Mucosa of descending colon (tissue), 3 donors: ENCODE measurements at regions not wholly inside any gene's neighbourhood (a gene's known extent, or its start where the extent isn't known, plus 50 kb on each side); places are given as distances from the start of the nearest gene placed in this dataset.

Experiments used
- ATAC-seq: fragments of 200-7000 bp; cut with Tn5 transposase; one replicate; pipeline ENCODE4 v1.9.1; 2020; ENCODE audit warnings: mild to moderate bottlenecking, moderate library complexity
- DNase-seq, 3 donors: peaks; one replicate each; pipeline ENCODE4 v3.0.0-alpha.2; 2020
- H3K36me3 ChIP-seq: fragments of 200-600 bp; one replicate; pipeline ENCODE4 v1.8.0; 2021; ENCODE audit warnings: low read depth, mild to moderate bottlenecking
- H3K4me1 ChIP-seq: fragments of 200-600 bp; one replicate; pipeline ENCODE4 v1.8.0; 2021; ENCODE audit warnings: low read depth, mild to moderate bottlenecking
- H3K4me3 ChIP-seq: fragments of 200-600 bp; one replicate; pipeline ENCODE4 v1.8.0; 2021; ENCODE audit warnings: mild to moderate bottlenecking
- H3K9me3 ChIP-seq: fragments of 200-600 bp; one replicate; pipeline ENCODE4 v1.8.0; 2021; ENCODE audit warnings: mild to moderate bottlenecking
- intact Hi-C, 2 donors: fragments of 100-400 bp; cut with DNase I in 1 of 2; cut with micrococcal nuclease in 1 of 2; formaldehyde crosslinking; loops; one replicate each; pipeline versions ENCODE4 v1.11.0 to v1.11.1; 2022; cut with DNase I, micrococcal nuclease
- TF ChIP-seq, protein P1 (sequence below): fragments of 200-600 bp; IDR thresholded peaks from one replicate; pipeline ENCODE4 v1.8.0; 2022; ENCODE audit warnings: antibody characterized with exemption, mild to moderate bottlenecking
- donor health status: DM: no; HTN: no; CAD: no; lungs with moderate emphysema.
- donor health status: DM: no; HTN: no; CAD: no.
- donor health status: DM: no; HTN: yes; CAD: no.

DNA sequence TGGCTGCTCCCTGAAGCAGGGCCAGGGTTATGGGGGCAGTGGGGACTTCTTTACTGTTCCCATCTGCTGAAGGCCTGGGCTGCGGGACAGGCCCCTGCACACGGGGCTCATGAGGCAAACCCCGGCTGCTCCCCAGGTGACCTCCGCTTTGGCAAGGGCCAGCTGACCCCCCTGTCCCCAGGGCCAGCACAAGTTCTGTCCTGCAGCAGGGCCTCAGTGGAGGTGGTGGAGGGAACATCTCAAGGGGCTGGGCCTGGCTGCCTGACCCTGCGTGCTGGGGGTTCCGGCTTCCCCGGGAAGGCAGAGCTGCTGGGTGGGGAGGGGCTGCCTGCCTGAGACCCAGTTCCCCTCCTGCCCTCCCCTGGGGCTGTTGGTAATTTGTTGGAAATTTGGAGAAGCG lies 67.4 kb upstream of the RNU6ATAC start:
- no peak for ATAC-seq
- TF ChIP-seq, protein P1, sequence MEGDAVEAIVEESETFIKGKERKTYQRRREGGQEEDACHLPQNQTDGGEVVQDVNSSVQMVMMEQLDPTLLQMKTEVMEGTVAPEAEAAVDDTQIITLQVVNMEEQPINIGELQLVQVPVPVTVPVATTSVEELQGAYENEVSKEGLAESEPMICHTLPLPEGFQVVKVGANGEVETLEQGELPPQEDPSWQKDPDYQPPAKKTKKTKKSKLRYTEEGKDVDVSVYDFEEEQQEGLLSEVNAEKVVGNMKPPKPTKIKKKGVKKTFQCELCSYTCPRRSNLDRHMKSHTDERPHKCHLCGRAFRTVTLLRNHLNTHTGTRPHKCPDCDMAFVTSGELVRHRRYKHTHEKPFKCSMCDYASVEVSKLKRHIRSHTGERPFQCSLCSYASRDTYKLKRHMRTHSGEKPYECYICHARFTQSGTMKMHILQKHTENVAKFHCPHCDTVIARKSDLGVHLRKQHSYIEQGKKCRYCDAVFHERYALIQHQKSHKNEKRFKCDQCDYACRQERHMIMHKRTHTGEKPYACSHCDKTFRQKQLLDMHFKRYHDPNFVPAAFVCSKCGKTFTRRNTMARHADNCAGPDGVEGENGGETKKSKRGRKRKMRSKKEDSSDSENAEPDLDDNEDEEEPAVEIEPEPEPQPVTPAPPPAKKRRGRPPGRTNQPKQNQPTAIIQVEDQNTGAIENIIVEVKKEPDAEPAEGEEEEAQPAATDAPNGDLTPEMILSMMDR, result no peak
- H3K9me3 ChIP-seq, result no peaks in the 10 kb centered on the region
- peaks cover 4% of the 10 kb centered on the region for H3K4me1 ChIP-seq
- no peak overlapping the region for H3K4me3 ChIP-seq
- DNase-seq, result no peak
- intact Hi-C loops, result no loop called here
- no peaks in the 10 kb centered on the region for H3K36me3 ChIP-seq

DNA sequence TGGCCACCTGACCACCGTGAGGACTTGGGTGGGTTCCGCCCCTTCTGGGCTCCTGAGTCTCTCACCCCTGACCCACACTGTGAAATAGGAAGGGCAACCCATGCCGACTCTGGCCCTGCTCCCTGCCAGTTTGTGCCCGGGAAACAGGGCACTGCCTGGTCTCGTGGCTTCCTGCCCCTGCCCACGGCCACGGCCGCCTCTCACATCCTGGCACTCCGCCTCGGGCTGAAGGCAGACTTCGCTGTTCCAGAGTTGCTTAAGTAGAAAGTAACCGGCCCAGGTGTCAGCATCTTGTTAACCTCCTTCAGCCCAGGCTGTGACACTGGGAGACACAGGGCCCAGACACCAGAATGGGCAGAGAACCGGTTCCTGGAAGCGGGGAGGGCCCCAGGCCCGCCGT lies 68.7 kb upstream of the RNU6ATAC start:
- ATAC-seq, result no peak
- no peaks in the 10 kb centered on the region for H3K36me3 ChIP-seq
- peaks cover 4% of the 10 kb centered on the region for H3K4me1 ChIP-seq
- no peaks in the 10 kb centered on the region for H3K9me3 ChIP-seq
- TF ChIP-seq, protein P1, result no peak
- no peak for DNase-seq
- H3K4me3 ChIP-seq, result no peak overlapping the region
- intact Hi-C loops, result no loop called here

DNA sequence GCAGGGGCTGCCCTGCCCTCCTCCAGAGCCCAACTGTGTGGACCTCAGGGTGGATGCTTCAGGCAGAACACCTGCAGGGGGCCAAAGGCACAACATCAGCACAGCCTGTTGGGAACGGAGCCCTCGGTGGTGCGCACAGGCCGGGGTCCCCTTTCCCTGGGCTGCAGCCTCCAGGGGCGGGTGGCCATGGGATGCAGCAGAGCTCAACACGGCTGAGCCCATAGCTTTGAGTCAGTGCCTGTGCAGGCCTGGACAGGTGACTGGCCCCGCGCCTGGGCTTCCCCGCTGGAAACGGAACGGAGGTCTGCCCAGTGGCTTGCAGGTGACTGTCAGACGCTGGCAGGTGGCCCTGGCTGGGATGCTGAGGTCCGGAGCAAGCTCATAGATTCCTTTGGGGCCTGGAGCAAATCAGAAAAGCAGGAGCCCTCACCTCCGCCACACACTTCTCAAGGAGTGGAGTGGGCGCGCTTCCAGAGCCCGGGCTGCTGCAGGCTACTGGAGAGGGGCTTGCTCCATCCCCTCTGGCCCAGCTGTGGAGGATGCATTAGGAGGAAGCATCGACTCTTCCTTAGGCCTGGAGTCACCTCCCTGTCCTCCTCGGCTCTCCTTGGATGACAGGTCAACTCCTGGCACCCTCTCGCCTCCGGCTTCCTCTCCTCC lies 69.8 kb upstream of the RNU6ATAC start:
- intact Hi-C loops, result no loop called here
- Histone ChIP-seq H3K36me3 (no peaks in the 10 kb centered on the region), H3K4me3 (no peak overlapping the region), H3K9me3 (no peaks in the 10 kb centered on the region), H3K4me1 (peaks cover 4% of the 10 kb centered on the region)
- ATAC-seq (no peak), DNase-seq (no peak)
- TF ChIP-seq, protein P1, result no peak

DNA sequence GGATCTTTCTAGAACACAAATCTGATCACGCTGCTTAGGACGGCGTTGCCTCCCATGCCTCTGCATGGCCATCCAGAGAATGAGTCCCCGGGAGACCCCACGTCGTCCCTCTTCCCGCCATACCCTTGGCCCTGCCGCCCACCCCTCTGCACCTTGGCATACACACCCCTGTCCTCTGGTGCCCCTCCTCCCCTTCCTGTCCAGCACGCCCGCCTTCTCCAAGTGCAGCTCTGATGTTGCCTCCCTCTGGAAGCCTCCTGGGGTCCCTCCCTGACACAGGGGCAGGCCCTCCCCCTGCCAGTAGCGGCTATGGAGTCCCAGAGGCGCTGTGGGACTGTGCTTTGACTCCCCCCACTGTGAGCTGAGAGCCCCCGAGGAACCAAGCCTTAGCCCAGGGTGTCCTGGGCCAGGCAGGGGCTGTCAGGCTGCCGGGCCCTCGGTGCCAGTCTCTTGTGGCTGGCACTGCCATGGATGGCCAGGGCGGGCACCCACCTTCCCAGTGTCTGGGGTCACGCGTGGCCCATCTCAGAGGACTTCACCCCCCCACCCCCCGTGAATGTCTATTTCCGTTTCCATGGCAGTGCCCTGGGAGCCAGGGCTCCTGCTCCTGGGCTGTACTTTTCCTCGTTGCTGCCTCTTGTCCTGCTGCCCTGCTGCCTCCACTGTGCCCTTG lies 70.5 kb upstream of the RNU6ATAC start:
- DNase-seq (no peak), ATAC-seq (no peak)
- TF ChIP-seq, protein P1, result no peak
- Histone ChIP-seq H3K4me3 (no peak overlapping the region), H3K4me1 (peaks cover 4% of the 10 kb centered on the region), H3K9me3 (no peaks in the 10 kb centered on the region), H3K36me3 (no peaks in the 10 kb centered on the region)
- intact Hi-C loops, result no loop called here

DNA sequence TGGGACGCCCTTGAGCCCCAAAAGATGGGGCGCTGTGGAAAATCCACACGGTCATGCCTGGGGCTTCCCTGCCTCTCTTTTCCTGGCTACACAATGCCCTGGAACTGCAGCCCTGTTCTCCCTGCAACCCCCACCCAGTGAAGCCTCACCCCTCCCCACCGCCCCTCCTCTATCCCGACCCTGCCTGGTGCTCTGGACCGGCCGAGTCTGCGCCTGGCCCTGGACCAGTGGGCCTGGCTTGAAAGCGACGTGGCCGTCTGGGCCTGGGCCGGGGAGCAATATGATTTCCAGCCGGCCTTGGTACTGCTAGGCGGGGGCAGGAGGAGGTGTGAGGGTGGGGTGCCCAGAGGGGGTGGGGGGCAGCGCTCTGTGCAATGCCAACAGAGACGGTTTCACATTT lies 71.0 kb upstream of the RNU6ATAC start:
- Histone ChIP-seq H3K4me1 (peaks cover 3% of the 10 kb centered on the region), H3K9me3 (no peaks in the 10 kb centered on the region), H3K36me3 (no peaks in the 10 kb centered on the region), H3K4me3 (no peak overlapping the region)
- DNase-seq, result no peak
- no peak for ATAC-seq
- intact Hi-C loops, result no loop called here
- TF ChIP-seq, protein P1, result no peak
